ENCODE measurements at regions not wholly inside any gene's neighbourhood (a gene's known extent, or its start where the extent isn't known, plus 50 kb on each side); places are given as distances from the start of the nearest gene placed in this dataset.

GRCh38 chr3:165434516-165434915 is 238.3 kb upstream of the SLITRK3 start:
- TF ChIP-seq, protein P1, sequence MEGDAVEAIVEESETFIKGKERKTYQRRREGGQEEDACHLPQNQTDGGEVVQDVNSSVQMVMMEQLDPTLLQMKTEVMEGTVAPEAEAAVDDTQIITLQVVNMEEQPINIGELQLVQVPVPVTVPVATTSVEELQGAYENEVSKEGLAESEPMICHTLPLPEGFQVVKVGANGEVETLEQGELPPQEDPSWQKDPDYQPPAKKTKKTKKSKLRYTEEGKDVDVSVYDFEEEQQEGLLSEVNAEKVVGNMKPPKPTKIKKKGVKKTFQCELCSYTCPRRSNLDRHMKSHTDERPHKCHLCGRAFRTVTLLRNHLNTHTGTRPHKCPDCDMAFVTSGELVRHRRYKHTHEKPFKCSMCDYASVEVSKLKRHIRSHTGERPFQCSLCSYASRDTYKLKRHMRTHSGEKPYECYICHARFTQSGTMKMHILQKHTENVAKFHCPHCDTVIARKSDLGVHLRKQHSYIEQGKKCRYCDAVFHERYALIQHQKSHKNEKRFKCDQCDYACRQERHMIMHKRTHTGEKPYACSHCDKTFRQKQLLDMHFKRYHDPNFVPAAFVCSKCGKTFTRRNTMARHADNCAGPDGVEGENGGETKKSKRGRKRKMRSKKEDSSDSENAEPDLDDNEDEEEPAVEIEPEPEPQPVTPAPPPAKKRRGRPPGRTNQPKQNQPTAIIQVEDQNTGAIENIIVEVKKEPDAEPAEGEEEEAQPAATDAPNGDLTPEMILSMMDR (optimal IDR thresholded peaks at IDR 0.05 in 1 of 3, IDR thresholded peaks at IDR 0.05 in 1 of 3, conservative IDR thresholded peaks at IDR 0.05 in 1 of 3; ENCODE audit: extremely low read depth in 1 of 3, insufficient read depth in 2 of 3, low read length in 3 of 3): no peak
- no peak for TF ChIP-seq EZH2 (IDR thresholded peaks at IDR 0.05; ENCODE audit: low read length)
